HG02885 (cell line): ENCODE measurements at regions not wholly inside any gene's neighbourhood (a gene's known extent, or its start where the extent isn't known, plus 50 kb on each side); places are given as distances from the start of the nearest gene placed in this dataset.
"Not testable (repeated sequence)": the region's sequence is repeated elsewhere in the genome, so short reads cannot be mapped to it uniquely, and the experiment has no call there.

ENCODE experiments used
- ATAC-seq: cut with Tn5 transposase; IDR thresholded peaks from one replicate; pipeline ENCODE4 v1.9.1; 2021; ENCODE audit warnings: mild to moderate bottlenecking; ENCODE audit not compliant: unreplicated experiment, poor library complexity

DNA sequence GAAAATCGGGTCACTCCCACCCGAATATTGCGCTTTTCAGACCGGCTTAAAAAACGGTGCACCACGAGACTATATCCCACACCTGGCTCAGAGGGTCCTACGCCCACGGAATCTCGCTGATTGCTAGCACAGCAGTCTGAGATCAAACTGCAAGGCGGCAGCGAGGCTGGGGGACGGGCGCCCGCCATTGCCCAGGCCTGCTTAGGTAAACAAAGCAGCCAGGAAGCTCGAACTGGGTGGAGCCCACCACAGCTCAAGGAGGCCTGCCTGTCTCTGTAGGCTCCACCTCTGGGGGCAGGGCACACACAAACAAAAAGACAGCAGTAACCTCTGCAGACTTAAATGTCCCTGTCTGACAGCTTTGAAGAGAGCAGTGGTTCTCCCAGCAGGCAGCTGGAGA, 611.9 kb upstream of the INTU start:
- ATAC-seq: not testable (repeated sequence)

DNA sequence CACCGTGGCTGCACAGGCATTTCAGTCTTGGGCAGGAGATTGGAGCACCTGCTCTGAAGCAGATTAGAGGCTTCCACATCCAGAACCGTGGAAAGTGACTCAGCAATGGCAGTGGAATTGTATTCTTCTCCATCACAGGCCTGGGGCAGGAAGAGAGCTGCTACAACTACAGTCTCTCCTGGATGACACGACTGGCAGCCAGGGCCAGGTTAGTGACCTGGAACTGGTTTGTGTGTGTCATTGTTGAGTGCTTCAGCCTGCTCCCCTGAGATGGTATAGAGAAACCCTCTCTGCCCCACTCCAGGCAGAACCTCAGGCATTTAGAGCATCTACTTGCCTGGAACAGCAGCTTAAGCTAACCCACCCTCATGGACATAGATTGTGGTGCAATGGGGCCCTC, 596.5 kb upstream of the INTU start:
- ATAC-seq: no peak

GRCh38 chr4:127045861-127046260, 586.9 kb upstream of the INTU start:
- ATAC-seq: no peak

DNA sequence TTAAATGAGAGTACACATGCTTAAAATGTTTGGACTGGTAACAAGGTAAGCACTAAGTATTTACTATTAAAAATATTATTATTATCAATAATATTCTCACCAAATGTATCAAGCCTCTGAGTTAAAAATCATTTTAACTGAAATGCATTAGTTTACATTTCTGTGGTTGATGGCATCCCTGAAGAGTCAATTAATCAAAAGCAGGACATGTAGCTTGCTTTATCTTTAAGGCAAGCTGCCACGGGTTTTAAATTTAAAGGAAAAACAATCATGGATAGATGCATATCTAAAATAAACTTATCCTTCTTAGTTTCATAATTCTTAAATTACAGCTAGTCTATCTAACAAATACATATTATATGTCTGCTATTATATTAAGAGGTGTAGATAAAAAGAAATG, 584.8 kb upstream of the INTU start:
- no peak for ATAC-seq

DNA sequence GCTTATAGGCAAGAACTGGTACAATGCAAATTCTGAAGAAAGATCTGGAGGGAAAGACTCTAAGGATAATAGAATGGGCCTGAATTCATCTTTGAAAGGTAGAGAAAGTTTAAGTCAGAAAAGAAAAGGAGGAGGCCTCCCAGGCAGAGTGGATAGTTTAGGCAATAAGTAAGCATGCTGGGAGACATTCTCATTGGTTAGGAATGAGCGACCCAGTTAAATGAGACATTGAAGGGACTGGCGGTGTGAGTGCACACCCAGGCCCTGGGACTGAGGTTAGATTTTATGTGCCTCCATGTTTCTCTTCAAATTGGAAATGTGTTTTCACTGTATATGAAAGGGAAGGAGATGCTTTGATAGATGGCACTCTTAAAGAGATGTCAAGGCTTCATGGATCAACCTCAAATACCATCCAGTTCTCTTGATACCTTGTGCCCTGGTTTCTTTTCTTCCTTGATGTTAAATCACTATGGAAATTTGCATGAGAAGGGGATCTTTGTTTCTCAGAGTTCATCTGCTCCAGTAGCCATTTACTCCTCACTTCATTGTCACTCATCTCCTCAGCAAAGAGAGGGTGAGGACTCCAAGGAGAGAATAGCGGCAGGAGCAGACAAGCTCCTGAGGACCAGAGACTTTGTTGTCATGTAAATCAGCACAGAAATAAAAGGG, 584.2 kb upstream of the INTU start:
- no peak for ATAC-seq

DNA sequence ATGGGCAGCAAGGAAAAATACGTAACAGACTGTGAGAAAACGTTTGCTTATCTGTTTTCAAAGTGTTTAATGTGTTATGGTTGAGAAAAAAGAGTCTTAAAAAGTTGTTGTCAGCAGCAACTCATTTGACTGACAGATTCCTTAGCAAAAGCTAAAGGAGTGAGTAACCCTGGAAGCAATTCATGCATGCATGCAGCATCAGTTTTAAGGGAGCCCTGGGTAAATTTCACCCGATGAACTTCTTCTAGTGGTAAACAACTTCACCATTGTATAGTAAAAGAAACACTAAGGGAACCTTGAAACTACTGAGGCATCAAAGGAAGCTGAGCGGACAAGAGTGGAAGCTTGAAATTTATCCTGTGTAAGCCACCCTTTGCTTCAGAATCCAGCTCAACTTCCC, 583.2 kb upstream of the INTU start:
- ATAC-seq: no peak

DNA sequence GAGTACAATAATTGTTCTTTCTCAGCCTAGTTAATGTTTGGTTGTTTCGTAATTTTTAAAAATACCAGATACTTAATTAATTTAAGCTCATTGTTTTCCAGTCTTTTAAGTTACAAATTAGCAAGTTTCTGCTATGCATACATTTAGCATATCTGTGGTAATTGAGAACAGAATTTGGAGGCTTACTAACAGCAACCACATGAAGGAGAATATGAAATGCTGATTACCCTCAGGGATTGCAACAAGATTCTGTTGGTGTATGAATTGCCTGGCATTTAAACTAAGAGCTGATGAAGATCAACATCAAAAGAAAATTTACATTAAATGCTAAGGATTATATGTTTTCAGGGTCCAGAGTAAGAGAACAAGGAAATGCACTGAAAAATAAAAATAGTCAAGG, 580.0 kb upstream of the INTU start:
- ATAC-seq: no peak

DNA sequence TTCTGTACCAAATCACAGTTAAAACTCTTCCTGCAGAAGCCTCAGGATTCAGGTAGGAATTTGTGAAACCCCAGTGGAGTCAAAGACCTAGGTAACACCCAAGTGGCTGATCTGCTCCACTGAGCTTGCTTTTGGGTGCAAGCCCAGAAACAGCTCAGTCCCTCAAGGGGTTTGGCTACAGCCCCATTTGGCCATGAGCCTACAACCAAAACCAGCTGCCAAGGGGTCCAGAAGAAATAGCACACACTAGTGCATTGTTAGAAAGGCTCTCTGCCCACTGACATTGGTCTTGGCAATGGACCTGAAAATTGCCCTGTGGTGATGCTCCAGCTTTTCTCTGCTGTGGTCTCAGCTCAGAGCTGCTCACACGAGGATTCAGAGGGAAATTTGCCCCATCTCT, 577.4 kb upstream of the INTU start:
- ATAC-seq: no peak

DNA sequence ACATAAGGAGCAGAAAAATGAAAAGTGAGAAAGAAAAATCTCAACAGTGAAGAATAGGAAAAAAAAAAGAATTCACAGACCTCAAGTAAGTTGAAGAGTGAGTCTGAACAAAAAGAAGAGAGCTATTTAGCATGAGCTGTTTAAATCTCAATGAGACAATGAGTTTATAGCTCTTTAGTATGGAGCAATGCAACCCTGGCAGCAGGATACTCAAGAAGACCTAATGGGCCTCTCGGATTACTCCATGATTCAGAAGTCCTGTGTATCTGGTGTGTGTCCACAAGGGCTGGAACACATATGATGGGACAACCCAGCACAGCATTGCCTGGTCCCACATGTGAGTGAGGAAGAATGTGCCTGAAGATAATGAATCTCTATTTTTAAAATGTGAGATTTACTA, 563.1 kb upstream of the INTU start:
- ATAC-seq: no peak

DNA sequence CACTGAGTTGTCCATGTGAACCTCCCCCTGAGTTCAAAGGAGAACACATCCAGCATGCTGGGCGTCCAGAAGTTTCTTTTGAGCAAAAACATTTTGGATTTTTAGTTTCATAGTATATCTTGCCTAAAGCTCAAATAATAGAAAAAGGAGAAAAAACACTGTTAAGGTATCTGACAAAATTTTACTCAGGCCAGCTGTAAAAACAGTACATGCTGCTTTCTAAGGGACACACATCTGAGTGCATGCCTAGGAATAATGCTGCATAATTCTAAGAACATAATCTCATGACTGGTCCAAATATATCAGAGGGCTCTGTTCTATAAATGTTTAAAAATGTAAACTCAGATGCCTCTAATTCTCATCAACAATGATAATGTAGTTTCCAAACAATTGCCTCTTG, 561.3 kb upstream of the INTU start:
- ATAC-seq: no peak

DNA sequence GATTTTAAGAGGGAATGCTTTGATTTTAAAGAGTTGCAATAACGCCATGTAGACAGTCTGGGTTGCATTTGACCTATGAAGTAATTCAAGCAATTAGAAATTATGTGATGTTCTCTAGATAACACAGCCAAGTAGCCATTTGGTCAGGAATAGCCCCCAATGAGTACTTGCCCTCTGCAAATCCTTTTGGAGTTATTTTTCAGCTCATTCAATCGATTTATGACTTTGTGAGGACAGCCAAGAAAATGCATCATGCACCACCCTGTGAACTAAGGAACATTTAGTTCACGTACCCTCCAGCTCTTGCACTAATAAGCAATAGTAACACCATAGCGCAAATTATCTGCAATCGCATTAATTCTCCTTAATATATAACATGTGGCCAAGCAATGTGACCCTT, 552.6 kb upstream of the INTU start:
- ATAC-seq: no peak

DNA sequence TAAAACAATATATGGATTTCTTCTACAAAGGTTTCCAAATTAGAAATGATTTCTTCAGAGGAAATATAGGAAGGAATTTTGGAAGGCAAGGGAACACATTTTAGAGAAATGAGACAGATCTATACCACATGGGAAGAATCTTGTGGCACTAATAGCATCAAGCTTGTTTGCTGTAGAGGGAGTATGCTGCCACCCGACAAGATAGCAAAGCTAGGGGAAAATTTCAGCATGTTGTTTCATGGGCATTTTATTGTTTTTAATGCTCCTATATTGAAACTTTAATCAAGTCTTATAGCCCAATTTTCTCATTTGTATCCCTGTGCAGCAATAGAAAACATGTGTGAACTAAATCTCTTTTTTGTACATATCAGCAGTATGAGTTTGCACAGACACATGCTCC, 551.7 kb upstream of the INTU start:
- no peak for ATAC-seq

GRCh38 chr4:127082986-127083385, 549.8 kb upstream of the INTU start:
- no peak for ATAC-seq

DNA sequence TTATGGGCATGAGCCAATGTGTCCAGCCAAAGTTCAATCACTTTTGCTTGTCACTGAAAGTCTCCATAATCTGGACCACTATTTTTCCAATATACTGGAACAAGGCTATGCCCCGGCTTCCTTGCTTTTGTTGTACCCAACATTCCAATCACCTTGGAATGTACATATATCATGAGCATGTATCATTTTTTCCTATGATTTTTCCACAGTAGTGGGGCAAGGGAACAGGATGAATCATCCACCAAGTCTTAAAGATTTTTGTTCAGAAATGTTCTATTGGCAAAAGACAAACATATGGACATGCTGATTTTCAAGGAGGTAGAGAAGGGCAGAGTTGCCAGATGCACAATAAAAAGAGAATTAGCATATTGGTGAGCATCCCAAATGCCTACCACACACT, 548.1 kb upstream of the INTU start:
- no peak for ATAC-seq

DNA sequence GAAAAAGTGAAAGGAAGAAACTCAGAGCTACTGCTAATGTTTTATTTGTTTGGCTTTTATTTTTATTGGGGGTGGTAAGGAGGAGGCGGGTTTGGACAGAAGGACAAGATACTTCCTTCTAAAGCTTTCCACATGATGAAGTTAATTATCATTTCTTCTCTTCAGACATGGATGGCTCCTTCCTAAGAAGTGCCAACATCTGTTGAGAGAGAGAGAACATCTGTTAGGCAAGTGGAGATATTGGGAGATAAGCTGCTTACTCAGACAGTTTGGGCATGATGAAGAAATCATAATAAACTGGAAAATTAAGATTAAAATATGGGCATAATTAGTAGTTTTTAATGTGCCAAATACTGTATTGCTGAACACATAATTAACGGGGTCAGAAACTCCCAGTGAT, 535.7 kb upstream of the INTU start:
- no peak for ATAC-seq

DNA sequence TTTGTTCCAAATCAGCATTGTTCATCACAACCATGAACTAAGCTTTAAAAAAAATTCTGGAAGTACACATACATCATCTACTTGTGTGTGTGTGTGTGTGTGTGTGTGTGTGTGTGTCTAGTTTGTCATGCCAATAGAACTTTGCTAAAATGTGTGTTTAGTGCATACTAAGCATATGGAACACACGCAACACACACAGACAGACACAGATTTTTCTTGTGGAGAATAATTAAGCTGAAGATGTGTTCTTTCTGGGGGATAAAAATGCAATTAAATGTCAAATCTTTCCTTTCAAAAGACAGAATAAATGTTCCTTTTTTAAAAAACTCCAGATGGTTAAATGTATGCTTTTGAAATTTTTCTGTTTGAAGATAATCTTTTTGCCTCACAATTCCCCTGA, 530.4 kb upstream of the INTU start:
- ATAC-seq: no peak

GRCh38 chr4:127103681-127104115, 529.1 kb upstream of the INTU start:
- ATAC-seq: no peak

- no peak for ATAC-seq
Observed at GRCh38 chr4:127113844-127114362, 518.9 kb upstream of the INTU start.

DNA sequence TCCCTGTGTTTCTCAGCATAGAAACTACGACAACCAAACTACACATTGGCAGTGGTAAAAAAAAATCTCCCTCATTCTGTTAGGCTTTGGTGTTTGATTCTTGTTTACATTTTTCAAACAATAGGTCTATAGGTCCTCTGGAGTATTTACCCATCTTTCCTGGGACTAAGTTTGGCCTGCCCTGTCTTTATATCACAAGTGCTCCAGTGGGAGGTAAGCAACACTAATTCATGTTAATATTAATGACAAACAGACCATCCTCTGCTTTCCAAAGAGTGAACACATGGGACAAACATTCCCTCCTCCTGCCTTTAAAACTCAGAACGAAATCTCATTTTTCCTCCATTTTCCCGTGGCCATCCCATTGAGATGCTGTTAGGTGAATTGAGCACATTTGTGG, 514.1 kb upstream of the INTU start:
- ATAC-seq: no peak

DNA sequence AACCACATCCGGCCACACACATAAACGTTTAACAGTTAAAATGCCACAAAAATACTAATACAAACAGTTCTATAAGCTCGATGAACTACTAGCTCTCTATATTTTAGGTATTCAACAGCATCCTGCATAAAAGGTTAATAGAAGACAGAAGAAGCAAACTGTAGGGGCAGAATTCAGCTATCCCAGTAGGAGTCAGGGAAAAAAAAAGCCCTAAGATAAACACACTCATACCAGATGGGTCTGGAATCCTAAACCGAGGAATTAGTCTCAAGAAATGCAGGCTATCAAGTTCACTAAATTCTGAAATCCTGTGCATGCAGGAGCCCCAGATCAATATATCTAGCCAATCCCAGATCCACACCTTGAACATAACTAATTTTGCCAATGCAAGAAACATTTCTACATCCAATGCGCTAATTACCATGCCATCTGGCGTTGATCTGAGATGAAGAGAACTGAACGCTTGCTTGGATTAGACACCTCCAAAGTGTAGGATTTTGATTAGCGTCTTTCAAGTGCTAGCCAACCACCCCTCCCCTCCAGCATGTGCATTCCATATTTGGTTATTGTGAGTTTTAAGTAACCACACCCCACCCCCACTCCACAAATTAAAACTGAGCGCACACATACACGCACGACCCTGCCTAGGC, 512.2 kb upstream of the INTU start:
- ATAC-seq: no peak

DNA sequence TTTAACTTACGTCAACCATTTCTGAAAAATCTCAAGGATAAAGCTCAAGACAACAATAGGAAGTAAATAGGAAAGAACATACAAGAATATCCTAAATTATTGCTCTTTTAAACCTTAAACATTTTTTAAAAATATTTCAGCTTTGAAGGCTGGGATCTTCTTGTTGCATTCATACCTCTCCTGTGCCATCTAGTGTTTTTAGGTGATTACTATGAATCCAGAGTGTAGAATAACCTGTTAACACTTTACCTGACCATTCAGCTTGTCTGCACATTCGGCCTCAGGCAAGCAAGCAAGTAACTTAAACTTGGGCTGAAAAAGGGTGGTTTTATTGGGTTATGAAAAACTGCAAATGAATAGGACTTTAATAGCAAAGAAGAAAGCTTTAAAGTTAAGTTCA, 507.8 kb upstream of the INTU start:
- no peak for ATAC-seq

DNA sequence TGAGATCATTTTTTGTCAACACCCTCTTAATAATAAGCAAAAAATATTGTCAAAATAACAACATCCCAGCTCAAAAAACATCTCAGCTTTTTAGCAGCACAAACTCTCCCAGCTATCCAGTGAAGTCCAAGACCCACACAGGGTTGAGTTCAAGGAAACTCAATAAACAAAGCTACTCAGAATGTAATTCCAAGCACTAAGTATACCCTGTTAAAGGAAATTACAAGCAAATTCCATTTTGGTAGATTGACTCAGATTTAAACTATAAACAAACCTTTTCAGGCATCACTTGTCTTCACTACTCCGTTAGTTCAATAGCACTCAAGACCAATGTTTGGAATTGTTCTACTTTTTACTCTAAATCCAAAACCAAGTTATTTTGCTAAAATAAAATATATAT, 506.0 kb upstream of the INTU start:
- ATAC-seq: no peak
